ENCODE measurements at regions not wholly inside any gene's neighbourhood (a gene's known extent, or its start where the extent isn't known, plus 50 kb on each side); places are given as distances from the start of the nearest gene placed in this dataset.

DNA sequence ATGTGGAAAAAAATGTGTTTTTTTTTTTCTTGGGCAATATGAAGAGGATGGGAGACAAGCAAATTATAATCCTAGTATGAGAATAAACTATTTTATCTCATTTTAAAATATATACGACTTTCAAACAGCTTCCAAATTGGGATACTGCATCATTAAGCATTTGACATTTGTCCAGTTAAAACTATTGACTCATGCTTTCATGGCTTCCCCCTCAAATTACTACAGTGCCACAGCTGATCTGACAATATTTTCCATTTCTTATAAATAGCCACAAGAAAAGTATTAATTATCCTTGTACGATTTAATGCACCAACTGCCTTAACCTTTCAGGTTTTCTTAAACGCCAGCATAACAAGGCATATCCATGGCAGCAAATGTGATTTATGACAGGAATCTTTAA lies 1134.8 kb upstream of the ZEB2 start:
- no peak for DNase-seq (ENCODE audit: low read depth in 3 of 3)

DNA sequence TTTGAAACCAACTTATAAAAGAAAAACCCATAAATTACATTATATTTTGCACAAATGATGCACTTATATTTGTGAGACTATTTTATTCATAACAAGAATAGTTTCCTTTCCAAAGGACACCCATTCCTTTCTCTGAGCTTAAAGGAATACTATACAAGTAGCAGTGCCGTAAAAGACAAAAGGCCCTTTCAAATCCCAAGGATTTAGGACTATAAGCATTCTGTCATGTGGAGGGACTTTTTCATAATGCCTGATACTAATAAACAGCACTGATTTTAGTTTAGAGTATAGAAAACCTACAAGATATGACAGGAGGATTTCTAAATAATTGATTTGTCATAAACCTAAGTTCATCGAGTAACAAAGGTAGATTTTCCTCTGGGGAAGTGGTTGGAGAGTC lies 1134.2 kb upstream of the ZEB2 start:
- no peak for DNase-seq (ENCODE audit: low read depth in 3 of 3)

DNA sequence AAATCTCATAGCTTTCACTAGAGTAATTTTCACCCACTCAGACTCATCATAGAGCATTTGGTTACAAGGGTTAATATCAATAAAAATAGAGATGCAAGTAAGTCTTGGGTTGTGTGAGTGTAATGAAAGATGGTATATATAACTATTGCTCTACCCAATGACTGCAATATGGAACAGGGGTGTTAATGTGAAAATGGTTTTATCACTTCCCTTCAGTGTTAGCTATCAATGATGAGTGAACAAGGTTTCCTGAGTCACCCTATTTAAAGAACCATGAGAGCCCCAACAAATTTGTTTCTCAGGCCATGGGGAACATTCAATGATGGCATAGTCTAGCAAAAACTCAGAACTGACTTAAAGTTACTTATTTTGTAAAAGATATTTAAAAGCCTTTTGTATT lies 1133.6 kb upstream of the ZEB2 start:
- no peak for DNase-seq (ENCODE audit: low read depth in 3 of 3)

DNA sequence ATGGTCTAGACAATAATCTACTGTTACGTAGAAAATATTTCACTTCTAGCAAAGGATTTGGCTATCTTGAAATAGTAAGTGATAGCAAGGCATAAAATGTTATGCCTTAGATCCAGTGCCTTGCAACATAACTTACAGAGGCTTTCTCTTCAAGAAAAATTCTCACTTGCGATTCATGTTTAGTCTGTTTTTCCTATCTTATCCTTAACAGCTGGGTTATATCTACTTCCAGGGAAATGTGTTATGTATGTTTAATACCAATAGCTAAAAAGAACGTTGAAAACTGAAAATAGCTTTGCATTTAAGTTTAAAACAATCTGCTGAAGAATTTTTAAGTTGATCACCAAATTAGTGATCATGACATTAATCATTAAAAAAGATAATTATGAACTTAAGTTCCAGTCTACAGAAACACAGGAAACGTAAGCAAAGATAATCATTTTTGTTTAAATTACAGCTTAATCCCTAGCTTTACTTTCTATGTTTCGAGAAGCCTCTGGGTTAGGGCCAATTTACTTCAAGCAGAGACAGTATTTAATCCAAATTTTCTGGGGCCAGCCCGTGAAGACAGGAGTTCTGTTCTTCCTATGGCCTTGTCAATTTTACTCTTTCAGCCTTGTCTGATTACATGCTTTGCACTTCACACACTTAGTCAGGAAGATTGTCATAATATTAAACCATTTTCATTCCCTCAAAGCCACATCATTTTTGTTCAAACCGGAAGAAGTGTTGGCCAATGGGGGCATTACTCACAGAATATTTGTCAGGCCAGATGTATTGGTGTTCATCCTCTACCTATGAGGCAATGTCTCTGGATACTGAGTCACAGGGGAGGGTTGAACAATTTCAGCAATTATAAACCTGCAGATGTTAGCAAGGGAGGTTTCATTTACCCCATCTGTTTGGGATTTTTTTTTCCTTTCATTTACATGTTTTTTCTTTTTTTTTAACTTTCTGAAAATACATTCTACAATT lies 1132.9 kb upstream of the ZEB2 start:
- DNase-seq (ENCODE audit: low read depth in 3 of 3) = no peak

- no peak for DNase-seq (ENCODE audit: low read depth in 3 of 3)
Measured at GRCh38 chr2:145652036-145652435, 1132.1 kb upstream of the ZEB2 start.

DNA sequence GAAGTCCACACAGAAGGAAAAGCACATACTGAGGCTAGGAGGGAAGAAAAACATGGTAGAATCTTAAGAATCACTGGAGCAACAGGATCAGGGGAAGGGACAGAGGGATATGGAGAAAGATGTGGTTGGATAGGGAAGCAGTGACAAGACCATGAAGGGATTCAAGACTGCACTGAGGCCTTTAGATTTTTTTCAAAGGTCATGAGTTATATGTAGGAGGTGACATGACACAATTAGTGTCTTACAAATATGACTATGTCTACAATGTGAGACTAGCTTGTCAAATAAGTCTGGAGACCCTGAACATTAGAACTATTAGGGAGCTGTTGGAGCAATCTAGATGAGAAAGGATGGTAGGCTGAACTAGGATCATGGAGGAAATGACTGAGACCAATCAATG lies 1130.3 kb upstream of the ZEB2 start:
- no peak for DNase-seq (ENCODE audit: low read depth in 3 of 3)

DNA sequence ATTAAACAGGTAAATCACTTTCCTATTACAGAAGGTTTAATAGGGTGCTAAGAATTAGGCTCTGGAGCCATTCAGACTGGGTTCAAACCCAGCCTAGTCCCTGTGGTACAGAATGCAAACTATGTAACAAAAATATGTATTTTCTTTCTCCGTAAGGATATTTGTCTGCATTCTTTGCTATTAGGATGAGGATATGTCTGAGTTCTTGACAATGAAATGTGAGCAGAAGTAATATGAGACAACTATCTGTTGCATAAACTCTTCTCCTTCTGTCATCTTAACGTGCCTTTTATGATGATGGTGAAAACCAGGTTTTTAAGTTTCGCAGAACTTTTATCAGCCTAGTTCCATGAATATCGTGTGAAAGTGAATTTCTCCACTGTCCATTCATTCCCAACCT lies 1129.1 kb upstream of the ZEB2 start:
- no peak for DNase-seq (ENCODE audit: low read depth in 3 of 3)

- DNase-seq (ENCODE audit: low read depth in 3 of 3) = no peak
Measured at GRCh38 chr2:145644820-145645302, 1124.9 kb upstream of the ZEB2 start.

DNA sequence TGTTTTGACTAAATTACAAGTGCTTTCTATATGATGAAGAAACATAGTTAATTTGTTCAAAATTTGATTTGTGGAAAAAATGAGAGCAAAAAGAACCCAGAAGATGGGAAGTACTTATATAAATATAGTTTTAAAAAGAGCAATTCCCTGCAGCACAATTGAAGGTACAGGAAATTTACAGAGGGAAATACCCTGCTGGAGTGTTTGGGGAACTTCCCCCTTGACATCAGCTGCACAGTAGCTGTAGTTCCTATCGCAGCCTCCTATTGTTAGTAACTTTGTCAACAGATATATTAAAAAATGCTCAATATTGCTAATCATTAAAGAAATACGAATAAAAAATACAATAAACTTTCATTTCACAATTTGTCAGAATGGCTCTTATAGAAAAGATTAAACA lies 1118.8 kb upstream of the ZEB2 start:
- no peak for DNase-seq (ENCODE audit: low read depth in 3 of 3)

DNA sequence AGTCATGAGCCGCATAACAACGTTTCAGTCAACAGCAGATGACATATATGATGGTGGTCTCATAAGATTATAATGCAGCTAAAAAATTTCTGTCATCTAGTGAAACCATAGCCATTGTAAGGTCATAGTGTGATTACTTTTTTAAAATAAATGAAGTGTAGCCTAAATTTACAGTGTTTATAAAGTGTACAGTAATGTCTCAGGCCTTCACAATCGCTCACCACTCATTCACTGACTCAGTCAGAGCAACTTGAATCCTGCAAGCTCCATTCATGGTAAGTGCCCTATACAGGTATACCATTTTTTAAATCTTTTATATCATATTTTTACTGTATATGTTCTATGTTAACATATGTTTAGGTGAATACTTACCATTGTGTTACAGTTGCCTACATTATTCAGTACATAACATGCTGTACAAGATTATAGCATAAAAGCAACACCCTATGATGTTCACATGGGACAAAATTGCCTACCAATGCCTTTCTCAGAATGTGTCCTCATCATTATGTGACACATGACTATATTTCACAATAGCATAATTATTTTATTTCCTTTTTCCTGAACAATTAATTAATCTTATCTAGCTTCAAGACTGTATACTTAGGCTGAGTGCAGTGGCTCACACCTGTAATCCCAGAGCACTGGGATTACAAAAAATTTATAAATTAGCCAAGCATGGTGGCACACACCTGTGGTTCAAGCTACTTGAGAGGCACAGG lies 1115.9 kb upstream of the ZEB2 start:
- DNase-seq (ENCODE audit: low read depth in 3 of 3) = no peak

GRCh38 chr2:145631561-145631960 lies 1111.6 kb upstream of the ZEB2 start:
- DNase-seq (ENCODE audit: low read depth in 3 of 3) = no peak

DNA sequence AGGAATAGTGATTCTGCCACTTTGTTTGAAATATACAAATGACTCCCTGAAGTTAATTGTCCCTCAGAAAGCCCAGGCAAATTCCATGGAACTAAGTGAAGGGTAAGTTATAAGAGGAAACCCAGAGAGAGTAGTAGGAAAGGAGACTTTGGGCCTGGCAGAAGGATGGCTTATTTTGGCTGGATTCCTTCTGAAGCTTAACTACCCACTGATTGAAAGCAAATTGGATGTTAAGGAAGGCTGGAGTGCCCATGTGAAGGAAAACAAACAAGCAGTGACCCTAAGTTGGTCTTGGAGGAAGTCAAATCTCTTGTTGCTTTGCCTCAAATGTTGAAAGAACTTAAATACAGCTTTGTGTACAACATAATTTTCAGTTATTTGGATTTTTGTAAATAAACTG lies 1106.4 kb upstream of the ZEB2 start:
- no peak for DNase-seq (ENCODE audit: low read depth in 3 of 3)

GRCh38 chr2:145625111-145625510 lies 1105.2 kb upstream of the ZEB2 start:
- no peak for DNase-seq (ENCODE audit: low read depth in 3 of 3)

DNA sequence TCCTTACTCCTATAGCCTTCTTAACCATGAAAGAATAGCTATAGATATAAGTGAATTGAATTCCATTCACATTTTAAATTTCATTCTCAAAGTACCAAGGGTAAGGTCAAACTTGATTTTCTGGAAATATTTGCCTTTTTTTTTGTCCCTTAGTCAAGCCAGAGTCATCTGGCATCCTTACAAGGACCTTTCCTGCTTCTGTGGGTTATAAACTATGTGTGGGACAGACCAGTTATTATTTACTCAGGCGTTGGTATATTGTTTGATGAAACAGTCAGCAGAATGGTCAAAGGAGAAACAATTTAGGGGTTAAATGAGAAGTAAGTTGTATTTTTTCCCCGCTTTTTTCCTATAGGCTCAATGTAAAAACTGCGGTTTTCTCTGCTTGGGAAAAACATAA lies 1103.2 kb upstream of the ZEB2 start:
- DNase-seq (ENCODE audit: low read depth in 3 of 3) = no peak

DNA sequence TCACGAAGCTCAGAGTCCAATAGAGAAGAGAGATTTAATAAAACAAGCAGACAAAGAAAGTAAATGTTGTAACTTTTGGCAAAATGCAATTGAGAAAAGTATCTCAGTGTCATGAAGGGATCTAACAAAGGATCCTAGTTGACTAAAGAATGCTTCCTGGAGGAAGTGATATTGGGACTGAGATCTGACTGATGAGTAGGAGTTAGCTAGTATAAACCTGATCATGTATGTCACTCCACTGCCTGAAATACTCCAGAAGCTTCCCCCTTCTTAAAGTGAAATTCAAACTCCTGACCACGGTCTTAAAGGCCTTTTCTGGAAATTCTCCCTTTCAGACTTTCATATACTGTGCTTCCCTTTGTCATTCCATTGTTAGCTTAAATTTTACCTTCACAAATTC lies 1102.4 kb upstream of the ZEB2 start:
- no peak for DNase-seq (ENCODE audit: low read depth in 3 of 3)

DNA sequence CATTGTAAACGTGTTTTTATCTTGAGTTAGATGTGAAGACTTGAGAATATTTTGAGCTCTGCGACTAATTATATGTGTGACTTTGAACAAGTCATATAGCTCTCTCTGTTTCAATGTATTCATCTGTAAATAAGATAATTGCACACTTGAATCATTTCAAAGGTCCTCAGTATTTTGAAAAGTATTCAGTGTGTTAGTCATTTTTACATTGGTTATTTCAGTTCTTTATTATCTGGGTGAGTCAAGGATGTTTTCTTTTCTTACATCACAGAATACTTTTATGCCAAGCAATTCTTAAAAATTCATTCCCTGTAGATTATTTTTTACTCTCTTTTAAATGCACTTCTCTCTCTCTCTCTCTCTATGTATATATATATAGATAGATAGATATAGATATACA lies 1098.0 kb upstream of the ZEB2 start:
- no peak for DNase-seq (ENCODE audit: low read depth in 3 of 3)

- no peak for DNase-seq (ENCODE audit: low read depth in 3 of 3)
Measured at GRCh38 chr2:145617420-145617819, 1097.5 kb upstream of the ZEB2 start.

DNA sequence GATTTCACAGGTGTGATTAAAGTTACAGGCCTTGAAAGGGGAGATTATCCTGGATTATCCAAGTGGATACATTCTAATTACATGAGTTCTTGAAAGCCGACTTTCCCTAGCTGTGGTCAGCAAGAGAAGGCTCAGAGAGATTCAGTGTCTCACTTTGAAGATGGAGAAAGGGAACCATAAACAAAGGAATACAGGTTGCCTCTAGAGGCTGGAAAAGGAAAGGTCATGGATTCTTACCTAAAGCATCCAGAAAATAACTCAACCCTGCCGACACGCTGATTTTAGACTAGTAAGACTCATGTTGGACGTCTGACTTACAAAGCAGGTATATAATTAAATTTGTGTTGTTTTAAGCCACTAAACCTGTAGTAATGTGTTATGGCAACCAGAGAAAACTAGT lies 1095.7 kb upstream of the ZEB2 start:
- DNase-seq (ENCODE audit: low read depth in 3 of 3) = no peak

DNA sequence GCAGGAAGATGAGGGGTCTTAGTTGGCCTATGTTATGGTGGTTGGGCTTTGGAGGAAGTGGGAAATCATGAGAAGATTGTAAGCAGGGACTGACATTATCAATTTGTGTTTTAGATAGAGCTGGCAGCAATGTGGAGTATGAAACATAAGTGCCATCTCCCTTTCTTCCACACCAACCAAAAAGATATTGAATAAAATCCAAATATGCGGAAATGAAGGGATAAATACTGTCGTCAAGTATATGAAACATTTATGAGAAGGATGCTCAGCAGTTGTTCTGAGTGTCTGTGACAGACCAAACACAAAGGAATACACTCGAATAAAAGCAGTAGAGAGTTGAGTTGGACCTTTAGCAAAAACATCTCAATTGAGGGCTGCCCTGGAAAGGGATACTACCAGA lies 1090.0 kb upstream of the ZEB2 start:
- DNase-seq (ENCODE audit: low read depth in 3 of 3) = no peak

DNA sequence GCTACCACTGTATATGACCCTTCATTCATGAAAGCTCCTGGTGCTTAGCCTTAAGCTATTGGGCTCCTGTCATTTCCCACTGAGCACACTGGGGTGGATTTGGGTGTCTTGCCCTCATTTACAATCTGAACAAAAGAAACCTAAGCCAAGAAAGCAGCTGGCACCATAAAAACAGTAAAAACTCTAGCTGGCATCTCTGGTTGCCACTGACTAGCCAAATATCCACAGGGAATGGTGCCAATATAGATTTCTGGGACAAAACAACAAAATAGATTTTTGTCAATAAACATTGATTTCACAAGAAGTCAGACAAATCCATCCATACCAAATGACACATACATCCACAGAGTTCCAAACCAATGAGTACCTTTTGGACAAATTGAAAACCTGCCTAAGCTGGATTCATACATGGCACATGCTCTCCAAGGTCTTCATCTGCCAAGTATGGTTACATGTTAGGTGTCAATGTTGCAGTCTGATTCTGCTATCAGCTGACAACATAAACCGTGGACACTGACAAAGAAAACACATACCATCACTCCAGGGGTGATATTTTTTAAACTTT lies 1081.5 kb upstream of the ZEB2 start:
- no peak for DNase-seq (ENCODE audit: low read depth in 3 of 3)

GRCh38 chr2:145600811-145601210 lies 1080.9 kb upstream of the ZEB2 start:
- DNase-seq (ENCODE audit: low read depth in 3 of 3) = no peak

DNA sequence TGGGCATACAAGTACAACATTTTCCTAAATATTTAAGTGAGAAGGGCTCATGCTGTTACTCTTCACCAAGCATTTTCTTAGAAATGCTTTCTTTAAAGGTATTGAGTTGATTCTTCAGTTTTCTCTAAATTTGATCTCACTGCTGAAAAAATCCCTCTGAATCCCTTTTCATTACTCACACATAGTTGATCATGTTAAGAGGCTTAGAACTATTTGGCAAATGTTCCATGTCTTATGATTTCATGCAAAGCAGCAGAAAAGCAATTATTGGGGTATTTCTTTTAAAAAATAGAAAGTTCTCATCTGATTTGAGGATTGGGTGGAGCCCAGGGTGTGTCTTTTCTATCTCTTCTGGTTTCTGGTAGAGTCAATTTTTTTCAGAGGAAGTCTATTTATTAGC lies 1079.8 kb upstream of the ZEB2 start:
- no peak for DNase-seq (ENCODE audit: low read depth in 3 of 3)

GRCh38 chr2:145598434-145598833 lies 1078.5 kb upstream of the ZEB2 start:
- no peak for DNase-seq (ENCODE audit: low read depth in 3 of 3)
